ENCODE measurements at regions not wholly inside any gene's neighbourhood (a gene's known extent, or its start where the extent isn't known, plus 50 kb on each side); places are given as distances from the start of the nearest gene placed in this dataset.

DNA sequence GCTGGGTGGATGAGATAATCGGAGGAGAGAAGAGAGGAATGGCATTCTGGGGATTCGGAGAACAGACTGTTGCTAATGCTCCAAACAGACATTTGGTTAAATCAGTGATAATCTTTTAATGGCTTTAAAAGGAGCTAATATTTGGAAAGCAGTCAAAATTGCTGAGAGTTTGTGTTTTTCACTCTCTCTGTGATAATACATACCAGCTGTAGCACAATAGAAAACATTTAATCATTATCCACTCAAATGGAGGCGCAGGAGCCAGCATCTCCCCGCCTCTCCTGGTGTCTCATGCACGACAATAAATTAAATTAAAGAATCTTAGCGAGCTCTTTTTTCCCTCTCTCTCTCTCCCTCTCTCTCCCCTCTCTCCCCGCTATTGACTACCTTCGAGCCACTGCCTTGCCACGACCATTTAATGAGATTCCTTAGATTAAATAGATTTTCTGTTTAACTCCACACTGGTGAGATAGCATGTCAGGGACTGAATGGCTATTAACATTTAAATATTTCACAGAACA lies 268.6 kb upstream of the MVB12B start:
- H3K4me1 ChIP-seq (ENCODE audit: insufficient read depth, poor library complexity, severe bottlenecking) = no peaks in the 10 kb centered on the region
- H3K36me3 ChIP-seq (ENCODE audit: low read depth) = no peaks in the 10 kb centered on the region
- H3K4me3 ChIP-seq (ENCODE audit: severe bottlenecking) = no peak overlapping the region
- TF ChIP-seq, protein P1, sequence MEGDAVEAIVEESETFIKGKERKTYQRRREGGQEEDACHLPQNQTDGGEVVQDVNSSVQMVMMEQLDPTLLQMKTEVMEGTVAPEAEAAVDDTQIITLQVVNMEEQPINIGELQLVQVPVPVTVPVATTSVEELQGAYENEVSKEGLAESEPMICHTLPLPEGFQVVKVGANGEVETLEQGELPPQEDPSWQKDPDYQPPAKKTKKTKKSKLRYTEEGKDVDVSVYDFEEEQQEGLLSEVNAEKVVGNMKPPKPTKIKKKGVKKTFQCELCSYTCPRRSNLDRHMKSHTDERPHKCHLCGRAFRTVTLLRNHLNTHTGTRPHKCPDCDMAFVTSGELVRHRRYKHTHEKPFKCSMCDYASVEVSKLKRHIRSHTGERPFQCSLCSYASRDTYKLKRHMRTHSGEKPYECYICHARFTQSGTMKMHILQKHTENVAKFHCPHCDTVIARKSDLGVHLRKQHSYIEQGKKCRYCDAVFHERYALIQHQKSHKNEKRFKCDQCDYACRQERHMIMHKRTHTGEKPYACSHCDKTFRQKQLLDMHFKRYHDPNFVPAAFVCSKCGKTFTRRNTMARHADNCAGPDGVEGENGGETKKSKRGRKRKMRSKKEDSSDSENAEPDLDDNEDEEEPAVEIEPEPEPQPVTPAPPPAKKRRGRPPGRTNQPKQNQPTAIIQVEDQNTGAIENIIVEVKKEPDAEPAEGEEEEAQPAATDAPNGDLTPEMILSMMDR (IDR thresholded peaks at IDR 0.05; ENCODE audit: poor library complexity, severe bottlenecking) = no peak
- no peak for DNase-seq (ENCODE audit: low spot score)
- H3K9me3 ChIP-seq (ENCODE audit: severe bottlenecking) = peaks cover 1% of the 10 kb centered on the region
- no peak for ATAC-seq (ENCODE audit: low read depth)
- peaks cover 4% of the 10 kb centered on the region for H3K27me3 ChIP-seq (ENCODE audit: insufficient read depth, poor library complexity, severe bottlenecking)
- H3K27ac ChIP-seq (ENCODE audit: poor library complexity, severe bottlenecking) = no peak overlapping the region

DNA sequence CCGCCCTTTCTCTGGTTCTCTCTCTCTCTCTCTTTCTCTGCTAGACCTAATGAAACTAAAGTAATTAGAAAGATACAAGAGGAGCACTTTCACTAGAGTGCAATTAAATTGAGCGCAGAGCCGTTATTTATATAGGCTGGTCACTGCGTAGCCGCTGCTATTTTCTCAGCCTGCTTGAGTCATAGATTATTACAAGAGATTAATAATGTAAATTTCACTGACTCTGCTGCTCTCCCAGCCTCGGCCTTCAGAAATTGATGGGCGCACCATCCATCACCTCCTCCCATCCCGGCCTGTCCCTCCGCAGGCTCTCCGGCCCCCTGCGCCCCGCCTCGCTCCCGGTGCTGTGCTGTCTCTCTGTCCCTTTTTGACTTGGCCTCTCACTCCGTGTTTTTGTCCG lies 268.0 kb upstream of the MVB12B start:
- TF ChIP-seq, protein P1 (IDR thresholded peaks at IDR 0.05; ENCODE audit: poor library complexity, severe bottlenecking) = no peak
- Histone ChIP-seq H3K27me3 (ENCODE audit: insufficient read depth, poor library complexity, severe bottlenecking) (peaks cover 4% of the 10 kb centered on the region), H3K36me3 (ENCODE audit: low read depth) (no peaks in the 10 kb centered on the region), H3K9me3 (ENCODE audit: severe bottlenecking) (peaks cover 1% of the 10 kb centered on the region), H3K4me1 (ENCODE audit: insufficient read depth, poor library complexity, severe bottlenecking) (no peaks in the 10 kb centered on the region), H3K27ac (ENCODE audit: poor library complexity, severe bottlenecking) (no peak overlapping the region), H3K4me3 (ENCODE audit: severe bottlenecking) (no peak overlapping the region)
- ATAC-seq (ENCODE audit: low read depth) = no peak
- no peak for DNase-seq (ENCODE audit: low spot score)

DNA sequence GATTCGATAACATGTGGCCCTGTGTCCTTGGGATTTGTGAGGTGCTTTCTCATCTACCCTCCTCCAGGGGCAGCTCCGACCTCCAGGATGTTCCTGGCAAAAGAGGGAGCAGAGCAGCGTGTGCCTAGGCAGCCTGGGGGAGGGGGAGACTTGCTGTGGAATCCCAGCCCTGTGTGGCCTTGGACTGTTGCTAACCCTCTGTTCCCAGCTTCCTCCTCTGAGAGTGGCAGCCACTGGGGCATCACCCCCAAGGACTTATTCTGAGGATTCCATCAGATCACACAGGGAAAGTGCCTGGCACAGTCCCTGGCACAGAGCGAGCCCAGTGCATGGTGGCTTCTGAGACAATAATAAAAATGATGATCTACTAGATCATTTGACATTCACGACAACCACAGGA lies 265.1 kb upstream of the MVB12B start:
- Histone ChIP-seq H3K36me3 (ENCODE audit: low read depth) (no peaks in the 10 kb centered on the region), H3K4me3 (ENCODE audit: severe bottlenecking) (no peak overlapping the region), H3K9me3 (ENCODE audit: severe bottlenecking) (peaks cover 1% of the 10 kb centered on the region), H3K4me1 (ENCODE audit: insufficient read depth, poor library complexity, severe bottlenecking) (no peaks in the 10 kb centered on the region), H3K27me3 (ENCODE audit: insufficient read depth, poor library complexity, severe bottlenecking) (peaks cover 4% of the 10 kb centered on the region), H3K27ac (ENCODE audit: poor library complexity, severe bottlenecking) (no peak overlapping the region)
- TF ChIP-seq, protein P1 (IDR thresholded peaks at IDR 0.05; ENCODE audit: poor library complexity, severe bottlenecking) = no peak
- ATAC-seq (ENCODE audit: low read depth) (no peak), DNase-seq (ENCODE audit: low spot score) (no peak)

DNA sequence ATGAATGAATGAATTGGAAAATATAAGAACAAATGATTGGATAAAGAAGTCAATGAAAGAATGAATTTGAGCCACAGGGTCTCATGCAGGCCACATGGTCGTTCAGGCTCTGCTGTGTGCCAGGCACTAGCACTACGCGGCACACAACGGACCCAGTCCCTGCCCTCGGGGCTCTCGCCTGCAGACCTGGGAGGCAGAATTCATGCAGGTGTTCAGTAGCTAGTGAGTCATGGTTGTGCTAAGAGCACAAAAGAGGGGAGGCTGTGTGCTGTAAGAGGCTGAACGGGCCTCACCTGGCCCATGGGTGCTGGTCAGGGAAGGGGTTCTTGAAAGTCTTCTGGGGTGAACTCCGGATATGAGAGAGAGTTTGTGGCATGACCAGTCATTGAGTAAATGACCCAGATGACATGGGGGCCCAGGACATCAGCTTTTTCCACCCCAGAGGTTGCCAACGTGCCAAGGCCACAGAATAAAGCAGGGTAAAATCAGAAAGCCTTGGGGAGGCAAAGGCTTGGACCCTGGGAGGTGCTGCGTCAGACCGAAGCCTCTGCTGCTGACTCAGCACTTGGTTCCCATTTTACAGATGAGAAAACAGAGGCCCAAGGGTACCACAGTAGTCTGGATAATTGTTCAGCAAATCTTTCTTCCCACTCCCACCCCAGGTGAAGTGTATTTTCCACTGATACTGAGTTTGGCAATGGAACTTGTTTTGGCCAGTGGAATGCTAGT lies 264.3 kb upstream of the MVB12B start:
- TF ChIP-seq, protein P1 (IDR thresholded peaks at IDR 0.05; ENCODE audit: poor library complexity, severe bottlenecking) = no peak
- peaks cover 4% of the 10 kb centered on the region for H3K27me3 ChIP-seq (ENCODE audit: insufficient read depth, poor library complexity, severe bottlenecking)
- no peaks in the 10 kb centered on the region for H3K4me1 ChIP-seq (ENCODE audit: insufficient read depth, poor library complexity, severe bottlenecking)
- no peak overlapping the region for H3K4me3 ChIP-seq (ENCODE audit: severe bottlenecking)
- H3K27ac ChIP-seq (ENCODE audit: poor library complexity, severe bottlenecking) = no peak overlapping the region
- peaks cover 1% of the 10 kb centered on the region for H3K9me3 ChIP-seq (ENCODE audit: severe bottlenecking)
- no peaks in the 10 kb centered on the region for H3K36me3 ChIP-seq (ENCODE audit: low read depth)
- DNase-seq (ENCODE audit: low spot score) (no peak), ATAC-seq (ENCODE audit: low read depth) (no peak)

DNA sequence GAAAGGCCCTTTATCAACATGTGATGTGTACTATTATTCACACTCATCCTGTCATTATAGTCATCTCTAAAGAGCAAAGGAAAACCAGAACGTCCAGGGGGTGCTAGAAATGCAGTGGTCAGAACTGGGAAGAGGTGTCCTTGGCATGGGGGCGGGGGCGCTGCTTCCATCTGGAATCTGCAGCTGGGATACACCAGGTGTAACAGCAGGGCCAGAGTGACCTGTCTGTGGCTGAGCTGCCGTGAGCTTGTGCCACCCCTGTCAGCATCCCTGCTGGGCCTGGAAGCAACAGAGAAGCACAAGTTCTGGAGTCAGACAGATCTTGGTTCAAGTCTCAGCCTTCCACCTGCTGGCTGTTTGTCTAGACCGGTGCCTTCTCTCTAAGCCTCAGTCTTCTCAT lies 263.3 kb upstream of the MVB12B start:
- Histone ChIP-seq H3K4me1 (ENCODE audit: insufficient read depth, poor library complexity, severe bottlenecking) (no peaks in the 10 kb centered on the region), H3K4me3 (ENCODE audit: severe bottlenecking) (no peak overlapping the region), H3K27me3 (ENCODE audit: insufficient read depth, poor library complexity, severe bottlenecking) (no peaks in the 10 kb centered on the region), H3K27ac (ENCODE audit: poor library complexity, severe bottlenecking) (no peak overlapping the region), H3K9me3 (ENCODE audit: severe bottlenecking) (peaks cover 1% of the 10 kb centered on the region), H3K36me3 (ENCODE audit: low read depth) (no peaks in the 10 kb centered on the region)
- no peak for DNase-seq (ENCODE audit: low spot score)
- no peak for ATAC-seq (ENCODE audit: low read depth)
- TF ChIP-seq, protein P1 (IDR thresholded peaks at IDR 0.05; ENCODE audit: poor library complexity, severe bottlenecking) = no peak
